ENCODE measurements at regions not wholly inside any gene's neighbourhood (a gene's known extent, or its start where the extent isn't known, plus 50 kb on each side); places are given as distances from the start of the nearest gene placed in this dataset.

- no peak for TF ChIP-seq CTCF (IDR thresholded peaks at IDR 0.05; ENCODE audit: low read length)
- TF ChIP-seq EZH2 (optimal IDR thresholded peaks at IDR 0.05; ENCODE audit: low read depth, low read length): no peak
- TF ChIP-seq EZH2phosphoT487 (IDR thresholded peaks at IDR 0.05; ENCODE audit: low read length): no peak
- Histone ChIP-seq H3K9me3 (replicated peaks; ENCODE audit: insufficient read depth, low read length) (no peaks in the 10 kb centered on the region), H3K4me1 (ENCODE audit: low read length) (no peaks in the 10 kb centered on the region), H3K27me3 (replicated peaks; ENCODE audit: insufficient read depth, low read length) (no peaks in the 10 kb centered on the region), H4K20me1 (ENCODE audit: insufficient read depth, low read length) (no peaks in the 10 kb centered on the region), H2AFZ (ENCODE audit: low read length) (no peak overlapping the region), H3F3A (ENCODE audit: insufficient read depth, low read length) (no peaks in the 10 kb centered on the region), H3K27ac (ENCODE audit: low read length) (no peak overlapping the region), H3K4me2 (ENCODE audit: low read depth, low read length) (no peak overlapping the region), H3K9ac (ENCODE audit: low read length) (no peak overlapping the region), H3K36me3 (replicated peaks; ENCODE audit: insufficient read depth, low read length) (no peaks in the 10 kb centered on the region), H3K4me3 (ENCODE audit: low read length) (no peak overlapping the region), H3K79me2 (ENCODE audit: low read length) (no peaks in the 10 kb centered on the region), H3K9me2 (replicated peaks; ENCODE audit: insufficient read depth, low read length) (no peaks in the 10 kb centered on the region)
- no peak for DNase-seq
Measured at GRCh38 chr9:38177680-38178079, 108.7 kb upstream of the SHB start.

GRCh38 chr9:38176251-38176650, 107.2 kb upstream of the SHB start:
- no peak overlapping the region for H3K4me3 ChIP-seq (ENCODE audit: low read length)
- no peaks in the 10 kb centered on the region for H3K79me2 ChIP-seq (ENCODE audit: low read length)
- no peak for DNase-seq
- no peak overlapping the region for H3K27ac ChIP-seq (ENCODE audit: low read length)
- TF ChIP-seq CTCF (IDR thresholded peaks at IDR 0.05; ENCODE audit: low read length) (no peak), EZH2 (optimal IDR thresholded peaks at IDR 0.05; ENCODE audit: low read depth, low read length) (no peak), EZH2phosphoT487 (IDR thresholded peaks at IDR 0.05; ENCODE audit: low read length) (no peak)
- H4K20me1 ChIP-seq (ENCODE audit: insufficient read depth, low read length): no peaks in the 10 kb centered on the region
- no peak overlapping the region for H2AFZ ChIP-seq (ENCODE audit: low read length)
- H3K4me2 ChIP-seq (ENCODE audit: low read depth, low read length): no peak overlapping the region
- H3K9me2 ChIP-seq (replicated peaks; ENCODE audit: insufficient read depth, low read length): no peaks in the 10 kb centered on the region
- H3K9me3 ChIP-seq (replicated peaks; ENCODE audit: insufficient read depth, low read length): no peaks in the 10 kb centered on the region
- H3K36me3 ChIP-seq (replicated peaks; ENCODE audit: insufficient read depth, low read length): no peaks in the 10 kb centered on the region
- no peaks in the 10 kb centered on the region for H3F3A ChIP-seq (ENCODE audit: insufficient read depth, low read length)
- H3K9ac ChIP-seq (ENCODE audit: low read length): no peak overlapping the region
- H3K4me1 ChIP-seq (ENCODE audit: low read length): no peaks in the 10 kb centered on the region
- no peaks in the 10 kb centered on the region for H3K27me3 ChIP-seq (replicated peaks; ENCODE audit: insufficient read depth, low read length)

GRCh38 chr9:38175423-38175822, 106.4 kb upstream of the SHB start:
- Histone ChIP-seq H3K79me2 (ENCODE audit: low read length) (no peaks in the 10 kb centered on the region), H3K4me2 (ENCODE audit: low read depth, low read length) (no peak overlapping the region), H3K9me2 (replicated peaks; ENCODE audit: insufficient read depth, low read length) (no peaks in the 10 kb centered on the region), H3K4me1 (ENCODE audit: low read length) (no peaks in the 10 kb centered on the region), H3K4me3 (ENCODE audit: low read length) (no peak overlapping the region), H3K27ac (ENCODE audit: low read length) (no peak overlapping the region), H2AFZ (ENCODE audit: low read length) (no peak overlapping the region), H3K36me3 (replicated peaks; ENCODE audit: insufficient read depth, low read length) (no peaks in the 10 kb centered on the region), H3K9ac (ENCODE audit: low read length) (no peak overlapping the region), H3K27me3 (replicated peaks; ENCODE audit: insufficient read depth, low read length) (no peaks in the 10 kb centered on the region), H3K9me3 (replicated peaks; ENCODE audit: insufficient read depth, low read length) (no peaks in the 10 kb centered on the region), H3F3A (ENCODE audit: insufficient read depth, low read length) (no peaks in the 10 kb centered on the region), H4K20me1 (ENCODE audit: insufficient read depth, low read length) (no peaks in the 10 kb centered on the region)
- DNase-seq: no peak
- no peak for TF ChIP-seq CTCF (IDR thresholded peaks at IDR 0.05; ENCODE audit: low read length)
- TF ChIP-seq EZH2 (optimal IDR thresholded peaks at IDR 0.05; ENCODE audit: low read depth, low read length): no peak
- no peak for TF ChIP-seq EZH2phosphoT487 (IDR thresholded peaks at IDR 0.05; ENCODE audit: low read length)

Data from MM.1S (cell line).